Suprapubic skin (tissue), 4 donors: ENCODE measurements at regions not wholly inside any gene's neighbourhood (a gene's known extent, or its start where the extent isn't known, plus 50 kb on each side); places are given as distances from the start of the nearest gene placed in this dataset.

Source experiments
- CTCF ChIP-seq, 2 donors: fragments of 200-600 bp in 1 of 2; fragments of 450-650 bp in 1 of 2; sonication (generic) in 1 of 2; IDR thresholded peaks; one replicate each; pipeline ENCODE4 v1.5.1; 2016 to 2019; ENCODE audit warnings: antibody characterized with exemption in 2 of 2, mild to moderate bottlenecking in 1 of 2, moderate library complexity in 1 of 2
- EP300 ChIP-seq: sonication (generic); formaldehyde crosslinking; IDR thresholded peaks from one replicate; pipeline ENCODE4 v1.6.1; 2017; ENCODE audit warnings: antibody characterized with exemption
- POLR2A ChIP-seq, 2 donors: fragments of 450-650 bp; IDR thresholded peaks; one replicate each; pipeline ENCODE4 v1.6.1; 2017; ENCODE audit warnings: antibody characterized with exemption in 2 of 2, mild to moderate bottlenecking in 2 of 2, moderate library complexity in 2 of 2
- POLR2AphosphoS5 ChIP-seq, 3 donors: sonication (generic); formaldehyde crosslinking; IDR thresholded peaks; one replicate each; pipeline ENCODE4 v1.6.1; 2017; ENCODE audit warnings: antibody characterized with exemption in 3 of 3

GRCh38 chrX:1011691-1012283 is 200.7 kb downstream of the CRLF2 start:
- TF ChIP-seq CTCF (IDR thresholded peaks at IDR 0.05) (no peak), POLR2A (IDR thresholded peaks at IDR 0.05) (no peak), POLR2AphosphoS5 (IDR thresholded peaks at IDR 0.05) (no peak), EP300 (no peak)
